ENCODE measurements at regions not wholly inside any gene's neighbourhood (a gene's known extent, or its start where the extent isn't known, plus 50 kb on each side); places are given as distances from the start of the nearest gene placed in this dataset.

DNA sequence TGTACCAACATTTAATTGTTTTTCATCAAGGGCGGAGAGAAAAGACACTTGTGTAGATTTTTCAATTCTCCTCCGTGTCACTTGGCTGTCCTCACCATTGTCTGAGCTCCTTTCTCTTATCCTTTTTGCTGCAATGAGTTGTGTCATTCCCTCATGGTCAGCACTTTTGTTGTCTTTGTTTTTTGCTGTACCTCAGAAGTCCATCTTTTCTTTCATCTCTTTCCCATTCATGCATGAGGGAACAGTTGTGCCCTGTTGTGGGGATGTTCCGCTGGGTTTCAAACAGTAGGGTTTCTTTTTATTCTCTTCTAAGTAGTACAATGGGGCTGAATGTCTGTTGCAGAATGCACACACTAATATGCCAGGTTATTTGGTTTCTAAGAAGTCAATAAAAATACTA is 222.6 kb downstream of the TM9SF2 start:
- no peak for DNase-seq (ENCODE audit: low spot score)

GRCh38 chr13:99722931-99723330 is 221.7 kb downstream of the TM9SF2 start:
- TF ChIP-seq CTCF (IDR thresholded peaks at IDR 0.05; ENCODE audit: extremely low read depth, insufficient read depth, missing control alignments): no peak
- in situ Hi-C loops (cut with MboI; ENCODE audit: low pct_unique_long_range_greater_than_20kb, low sequenced_read_pairs, unreplicated experiment): no loop called here

More for the DNA sequence above, 222.6 kb downstream of the TM9SF2 start:
- in situ Hi-C loops (cut with MboI; ENCODE audit: low pct_unique_long_range_greater_than_20kb, low sequenced_read_pairs, unreplicated experiment): no loop called here
- no peak for TF ChIP-seq CTCF (IDR thresholded peaks at IDR 0.05; ENCODE audit: extremely low read depth, insufficient read depth, missing control alignments)

DNA sequence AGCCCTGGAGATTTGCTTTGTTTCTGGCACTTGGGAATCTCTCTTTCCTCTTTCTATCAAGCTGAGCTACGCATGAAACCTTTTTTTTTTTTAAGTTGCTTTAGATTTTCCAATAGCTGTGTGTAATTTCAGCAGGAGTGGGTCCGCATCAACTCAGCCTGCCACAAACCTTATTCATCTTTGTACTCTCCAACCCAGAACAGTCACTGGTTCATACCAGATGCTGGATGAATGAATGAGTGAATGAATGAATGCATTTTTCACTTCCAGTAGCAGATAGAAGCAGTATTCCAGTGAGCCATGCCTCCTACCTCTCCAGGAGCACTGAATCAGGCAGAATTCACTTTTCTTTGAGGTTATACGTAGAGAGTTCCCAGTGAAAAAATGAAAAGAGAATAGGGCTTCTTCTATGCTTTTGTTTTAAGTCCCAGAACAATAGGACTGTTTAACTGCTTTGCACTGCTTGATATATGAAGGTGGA is 221.1 kb downstream of the TM9SF2 start:
- no peak for DNase-seq (ENCODE audit: low spot score)
- no peak for TF ChIP-seq CTCF (IDR thresholded peaks at IDR 0.05; ENCODE audit: extremely low read depth, insufficient read depth, missing control alignments)
- in situ Hi-C loops (cut with MboI; ENCODE audit: low pct_unique_long_range_greater_than_20kb, low sequenced_read_pairs, unreplicated experiment): no loop called here

More at GRCh38 chr13:99722931-99723330, 221.7 kb downstream of the TM9SF2 start:
- DNase-seq (ENCODE audit: low spot score): no peak

DNA sequence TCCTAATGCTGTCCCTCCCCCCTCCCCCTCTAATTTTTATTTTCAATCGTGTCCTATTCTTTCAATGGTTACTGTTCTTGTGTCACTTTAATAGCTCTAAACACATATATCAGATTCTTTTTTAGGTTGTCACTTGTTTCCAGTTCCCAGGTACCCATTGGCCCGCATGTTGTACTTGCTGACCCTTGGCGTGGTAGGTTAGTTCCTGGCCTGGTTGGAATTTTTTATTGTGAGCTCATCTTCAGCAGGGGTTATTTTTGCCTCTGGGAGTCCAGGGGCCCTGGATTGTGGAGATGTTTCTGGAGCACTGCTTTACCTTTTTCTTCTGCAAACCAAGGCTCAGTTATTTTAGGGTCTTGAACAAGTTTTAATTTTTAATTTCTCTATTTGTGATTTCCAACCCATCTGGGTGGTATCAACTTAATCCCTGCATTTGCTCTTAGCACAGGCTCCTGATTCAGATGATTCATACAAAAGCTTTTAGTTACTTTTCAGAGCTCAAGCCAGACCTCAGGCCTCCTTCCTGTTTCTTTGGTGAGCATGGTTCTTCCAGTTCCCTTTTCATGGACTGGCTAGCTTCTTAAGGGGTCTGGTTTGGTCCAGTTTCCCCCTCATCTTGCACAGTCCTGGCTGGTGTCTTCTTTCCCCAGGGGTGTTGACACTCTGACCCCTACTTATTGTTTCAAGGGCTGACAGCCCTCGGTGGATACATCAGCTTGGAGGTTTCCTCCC is 220.5 kb downstream of the TM9SF2 start:
- in situ Hi-C loops (cut with MboI; ENCODE audit: low pct_unique_long_range_greater_than_20kb, low sequenced_read_pairs, unreplicated experiment): no loop called here
- DNase-seq (ENCODE audit: low spot score): no peak
- TF ChIP-seq CTCF (IDR thresholded peaks at IDR 0.05; ENCODE audit: extremely low read depth, insufficient read depth, missing control alignments): no peak

DNA sequence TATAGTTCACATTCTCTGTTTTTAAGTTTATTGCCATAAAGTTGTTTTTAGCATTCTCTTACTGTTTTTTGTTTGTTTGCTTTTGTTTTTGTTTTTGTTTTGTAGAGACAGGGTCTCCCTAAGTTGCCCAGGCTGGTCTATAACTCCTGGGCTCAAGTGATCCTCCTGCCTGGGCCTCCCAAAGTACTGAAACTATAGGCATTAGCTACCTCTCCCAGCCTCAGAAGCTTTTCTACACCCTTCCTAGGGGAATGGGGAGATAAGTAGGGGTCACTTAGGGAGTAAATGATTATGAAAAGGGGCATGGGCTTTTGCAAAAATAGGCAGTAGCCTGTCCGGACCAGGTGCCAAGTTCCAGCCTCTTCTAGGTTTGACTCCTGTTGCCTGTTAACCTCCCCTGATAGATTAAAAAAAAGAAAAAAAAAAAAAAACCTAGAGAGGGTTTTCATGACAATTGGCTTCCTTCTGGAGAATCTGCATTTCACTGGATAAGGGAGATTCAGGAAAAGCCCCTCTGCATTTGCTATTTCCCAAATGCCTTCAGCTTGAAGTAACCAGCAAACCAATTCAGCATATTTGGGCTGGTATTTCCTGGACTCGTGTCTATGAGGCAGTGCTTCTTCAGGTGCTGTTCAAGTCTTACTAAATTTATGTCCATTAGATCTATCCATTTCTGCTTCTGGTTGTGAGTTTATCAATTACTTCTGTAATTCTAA is 216.8 kb downstream of the TM9SF2 start:
- in situ Hi-C loops (cut with MboI; ENCODE audit: low pct_unique_long_range_greater_than_20kb, low sequenced_read_pairs, unreplicated experiment): no loop called here
- DNase-seq (ENCODE audit: low spot score): no peak
- no peak for TF ChIP-seq CTCF (IDR thresholded peaks at IDR 0.05; ENCODE audit: extremely low read depth, insufficient read depth, missing control alignments)

DNA sequence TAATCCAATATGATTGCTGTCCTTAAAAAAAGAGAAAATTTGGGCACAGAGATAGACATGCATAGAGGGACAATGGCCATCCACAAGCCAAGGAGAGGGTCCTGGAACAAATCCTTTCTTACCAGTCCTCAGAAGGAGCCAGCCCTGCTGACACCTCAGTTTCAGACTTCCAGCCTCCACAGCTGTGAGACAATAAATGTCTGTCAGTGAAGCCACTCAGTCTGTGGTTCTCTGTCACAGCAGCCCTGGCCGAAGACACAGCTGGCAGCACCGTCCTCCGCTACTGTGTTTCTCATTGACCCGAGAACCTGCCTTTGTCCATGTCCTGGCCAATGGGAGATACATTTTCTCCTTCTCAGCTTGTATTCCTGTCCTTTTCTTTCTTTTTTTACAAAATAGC is 207.9 kb downstream of the TM9SF2 start:
- no peak for DNase-seq (ENCODE audit: low spot score)
- no peak for TF ChIP-seq CTCF (IDR thresholded peaks at IDR 0.05; ENCODE audit: extremely low read depth, insufficient read depth, missing control alignments)
- in situ Hi-C loops (cut with MboI; ENCODE audit: low pct_unique_long_range_greater_than_20kb, low sequenced_read_pairs, unreplicated experiment): no loop called here
